Stomach (tissue), 4 donors: ENCODE measurements at regions not wholly inside any gene's neighbourhood (a gene's known extent, or its start where the extent isn't known, plus 50 kb on each side); places are given as distances from the start of the nearest gene placed in this dataset.

Source experiments
- POLR2A ChIP-seq, 4 donors: fragments of 450-650 bp; IDR thresholded peaks; one replicate each; pipeline ENCODE4 v1.6.1; 2016; ENCODE audit warnings: antibody characterized with exemption in 4 of 4, control low read depth in 2 of 4, mild to moderate bottlenecking in 1 of 4, moderate library complexity in 1 of 4
- POLR2AphosphoS5 ChIP-seq, 3 donors: sonication (generic); formaldehyde crosslinking; IDR thresholded peaks; one replicate each; pipeline ENCODE4 v1.6.1; 2016; ENCODE audit warnings: antibody characterized with exemption in 3 of 3
- TF ChIP-seq, protein P1 (sequence below), 7 experiments: fragments of 450-650 bp in 4 of 7; fragments of 200-600 bp in 3 of 7; sonication (generic) in 3 of 7; IDR thresholded peaks; one replicate each; pipeline ENCODE4 v1.5.1; 2016 to 2019; ENCODE audit warnings: antibody characterized with exemption in 7 of 7, control low read depth in 2 of 7, mild to moderate bottlenecking in 1 of 7

GRCh38 chr21:25400427-25400826 is 206.9 kb downstream of the MRPL39 start:
- TF ChIP-seq, protein P1, sequence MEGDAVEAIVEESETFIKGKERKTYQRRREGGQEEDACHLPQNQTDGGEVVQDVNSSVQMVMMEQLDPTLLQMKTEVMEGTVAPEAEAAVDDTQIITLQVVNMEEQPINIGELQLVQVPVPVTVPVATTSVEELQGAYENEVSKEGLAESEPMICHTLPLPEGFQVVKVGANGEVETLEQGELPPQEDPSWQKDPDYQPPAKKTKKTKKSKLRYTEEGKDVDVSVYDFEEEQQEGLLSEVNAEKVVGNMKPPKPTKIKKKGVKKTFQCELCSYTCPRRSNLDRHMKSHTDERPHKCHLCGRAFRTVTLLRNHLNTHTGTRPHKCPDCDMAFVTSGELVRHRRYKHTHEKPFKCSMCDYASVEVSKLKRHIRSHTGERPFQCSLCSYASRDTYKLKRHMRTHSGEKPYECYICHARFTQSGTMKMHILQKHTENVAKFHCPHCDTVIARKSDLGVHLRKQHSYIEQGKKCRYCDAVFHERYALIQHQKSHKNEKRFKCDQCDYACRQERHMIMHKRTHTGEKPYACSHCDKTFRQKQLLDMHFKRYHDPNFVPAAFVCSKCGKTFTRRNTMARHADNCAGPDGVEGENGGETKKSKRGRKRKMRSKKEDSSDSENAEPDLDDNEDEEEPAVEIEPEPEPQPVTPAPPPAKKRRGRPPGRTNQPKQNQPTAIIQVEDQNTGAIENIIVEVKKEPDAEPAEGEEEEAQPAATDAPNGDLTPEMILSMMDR (IDR thresholded peaks at IDR 0.05), result no peak
- TF ChIP-seq POLR2A (IDR thresholded peaks at IDR 0.05) (no peak), POLR2AphosphoS5 (IDR thresholded peaks at IDR 0.05) (no peak)
